ENCODE measurements at regions not wholly inside any gene's neighbourhood (a gene's known extent, or its start where the extent isn't known, plus 50 kb on each side); places are given as distances from the start of the nearest gene placed in this dataset.
A peak's percentile ranks its signal among the peaks of the same experiment; 100 is the strongest.

DNA sequence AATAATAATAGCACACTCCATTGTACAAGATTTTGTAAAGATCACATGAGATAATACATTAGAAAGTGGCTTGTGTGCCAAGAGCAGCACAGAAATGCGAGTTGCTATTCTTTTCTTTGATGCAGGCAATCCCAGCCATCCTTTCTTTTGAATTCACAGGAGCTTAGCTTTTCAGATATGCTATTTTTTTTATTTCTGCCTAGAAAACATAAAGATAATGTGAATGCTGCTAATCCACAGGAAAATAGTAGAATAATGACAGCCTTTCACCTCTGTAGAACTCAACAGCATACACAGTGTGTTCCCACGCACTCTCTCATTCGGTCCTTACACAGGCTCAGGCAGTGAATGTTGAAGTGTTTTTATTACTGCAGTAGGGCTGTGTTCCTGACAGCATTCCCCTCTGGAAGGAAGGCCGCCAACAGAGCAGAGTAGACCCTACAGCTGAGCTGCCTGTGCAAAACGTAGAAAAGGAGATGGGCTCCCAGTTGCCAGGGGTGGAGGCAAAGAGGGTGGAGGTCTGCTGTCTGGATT, 138.8 kb upstream of the TAPT1 start:
- DNase-seq (ENCODE audit: low spot score), result no peak

- no peak for DNase-seq (ENCODE audit: low spot score)
Measured at GRCh38 chr4:16360694-16361262, 134.5 kb upstream of the TAPT1 start.

DNA sequence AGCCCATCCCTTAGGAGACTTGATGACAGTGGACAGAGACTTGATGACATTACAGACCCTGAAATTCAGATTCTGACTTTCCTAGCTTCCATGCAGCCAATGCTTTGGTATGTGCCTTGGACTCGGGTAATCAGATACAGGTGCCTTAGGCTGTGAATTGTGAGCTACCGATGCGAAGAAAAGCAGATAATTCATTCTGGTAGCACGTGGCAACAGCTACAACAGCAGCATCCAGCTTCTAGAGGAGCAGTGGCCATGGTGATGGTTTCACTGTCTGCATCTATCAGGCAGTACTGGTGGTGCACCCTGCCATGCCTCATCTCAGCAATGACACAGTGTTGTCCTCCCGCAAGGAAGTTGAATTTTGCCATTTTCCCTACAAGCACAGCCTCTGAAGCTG, 126.9 kb upstream of the TAPT1 start:
- DNase-seq (ENCODE audit: low spot score), result no peak

DNA sequence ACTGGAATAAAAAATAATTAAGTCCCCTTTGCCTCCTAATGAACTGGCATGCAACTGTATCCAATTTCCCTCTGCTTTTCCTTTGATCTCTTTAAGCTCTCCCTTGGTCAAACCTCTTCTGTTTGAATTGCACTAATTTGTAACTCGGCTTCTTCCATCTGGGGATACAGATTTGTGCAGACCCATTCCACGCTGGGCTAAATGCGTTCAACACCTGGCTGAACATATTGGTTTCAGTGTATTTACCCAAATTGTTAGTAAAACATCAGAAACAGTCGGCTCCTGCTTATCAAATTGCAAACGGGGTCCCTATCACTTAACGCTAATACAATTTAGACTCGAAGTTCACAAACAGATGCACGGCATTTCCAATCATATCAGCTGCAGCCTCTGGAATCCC, 124.9 kb upstream of the TAPT1 start:
- DNase-seq (ENCODE audit: low spot score), result no peak

DNA sequence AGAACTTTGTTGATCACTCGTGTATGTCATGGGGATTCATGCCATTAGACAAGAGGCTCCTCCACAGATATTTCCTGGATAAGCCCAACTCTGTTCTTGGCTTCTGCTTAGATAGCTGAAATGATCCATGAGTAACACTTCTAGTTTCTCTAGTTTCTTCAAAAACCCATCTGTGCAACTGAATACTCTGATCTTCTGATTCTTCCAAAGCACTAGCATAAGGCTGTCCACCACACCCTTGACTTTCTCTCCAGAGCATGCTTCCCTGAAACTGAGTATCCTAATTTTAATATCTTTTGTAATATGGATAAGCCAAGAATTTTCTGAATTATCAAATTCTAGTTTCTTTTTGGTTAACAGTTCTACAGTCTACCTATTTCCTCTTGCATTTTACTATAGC, 118.6 kb upstream of the TAPT1 start:
- DNase-seq (ENCODE audit: low spot score), result no peak

DNA sequence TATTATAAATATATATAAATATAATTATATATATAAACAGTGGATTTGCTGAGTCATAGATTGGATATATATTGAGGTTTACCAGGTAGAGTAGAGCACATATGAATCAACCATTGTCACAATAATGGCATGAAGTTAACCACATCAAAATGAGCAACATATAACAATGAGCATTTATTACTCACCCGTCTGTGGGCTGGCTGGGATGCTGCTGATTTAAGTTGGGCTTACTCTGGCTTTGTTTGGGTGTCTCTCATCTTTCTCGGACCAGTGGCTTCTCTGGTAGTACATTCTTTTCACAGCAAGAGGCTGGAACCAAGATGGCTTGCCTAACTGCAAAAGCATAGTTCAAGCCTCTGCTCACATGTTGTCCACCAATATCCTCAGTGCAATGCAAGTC, 111.7 kb upstream of the TAPT1 start:
- DNase-seq (ENCODE audit: low spot score), result peak; percentile 95

- no peak for DNase-seq (ENCODE audit: low spot score)
Measured at GRCh38 chr4:16334601-16335000, 108.3 kb upstream of the TAPT1 start.

DNA sequence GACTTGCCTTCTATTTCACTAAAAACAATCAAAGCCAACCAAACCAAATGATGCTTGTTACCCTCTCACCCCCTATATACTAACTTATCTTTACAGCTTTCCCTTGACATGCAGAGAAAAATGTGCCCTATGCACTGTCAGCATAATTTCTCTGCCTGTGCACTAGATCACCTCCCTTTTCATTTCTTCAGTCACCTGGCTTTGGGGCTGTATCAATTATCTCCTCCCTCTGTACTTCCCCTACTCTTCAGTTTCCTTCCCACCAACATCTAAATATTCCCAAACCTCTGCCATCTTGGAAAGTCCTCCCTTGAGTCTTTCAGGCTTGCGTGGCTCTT, 103.5 kb upstream of the TAPT1 start:
- no peak for DNase-seq (ENCODE audit: low spot score)

DNA sequence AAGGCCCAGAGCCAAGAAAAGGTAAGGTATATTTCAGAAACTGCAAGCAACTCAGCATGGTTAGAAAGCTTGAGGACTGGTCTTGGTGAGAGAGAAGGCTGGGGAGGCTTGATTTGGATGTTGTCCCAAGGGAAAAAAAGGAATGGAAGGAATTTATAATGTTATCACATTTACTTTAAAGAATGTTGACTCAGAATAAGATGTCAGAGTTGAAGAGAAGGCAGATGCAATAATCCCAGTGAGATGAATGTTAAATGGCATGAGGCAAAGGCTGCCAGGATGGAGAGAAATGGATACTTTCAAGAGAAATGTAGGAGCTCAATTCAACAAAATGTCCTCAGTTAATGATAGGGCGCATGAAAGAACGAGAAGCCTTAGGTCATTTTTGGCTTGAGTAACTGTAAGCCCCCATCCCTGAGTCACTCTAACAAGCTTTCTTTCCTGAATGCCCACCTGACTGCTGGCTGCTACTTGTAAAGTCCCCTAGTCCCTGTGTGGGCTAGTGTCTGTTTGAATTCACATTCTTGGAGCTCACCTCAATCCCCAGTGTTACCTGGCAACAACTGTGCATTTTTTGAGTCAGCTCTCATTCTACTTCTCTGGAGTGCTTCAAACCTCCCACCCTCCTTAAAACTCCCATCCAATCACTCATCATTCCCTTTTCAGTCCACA, 103.0 kb upstream of the TAPT1 start:
- no peak for DNase-seq (ENCODE audit: low spot score)

DNA sequence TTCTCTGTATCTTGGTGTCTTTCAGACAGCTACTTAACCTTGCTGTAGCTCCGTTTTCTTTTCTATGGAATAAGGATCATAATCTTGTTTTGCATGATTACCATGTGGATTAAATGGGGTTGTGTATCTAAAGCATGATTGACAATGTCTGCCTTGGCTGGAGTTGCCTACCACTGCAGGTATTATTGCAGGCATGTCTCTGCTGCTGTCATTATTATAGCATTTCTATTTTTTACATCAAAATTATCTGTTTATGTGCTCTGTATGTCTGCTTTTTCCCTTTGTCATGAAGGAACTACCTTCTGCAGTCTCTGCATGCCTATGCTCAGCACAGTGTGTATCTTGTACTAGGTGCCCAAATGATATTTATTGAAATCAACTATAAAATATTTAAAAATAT, 95.9 kb upstream of the TAPT1 start:
- DNase-seq (ENCODE audit: low spot score), result no peak

DNA sequence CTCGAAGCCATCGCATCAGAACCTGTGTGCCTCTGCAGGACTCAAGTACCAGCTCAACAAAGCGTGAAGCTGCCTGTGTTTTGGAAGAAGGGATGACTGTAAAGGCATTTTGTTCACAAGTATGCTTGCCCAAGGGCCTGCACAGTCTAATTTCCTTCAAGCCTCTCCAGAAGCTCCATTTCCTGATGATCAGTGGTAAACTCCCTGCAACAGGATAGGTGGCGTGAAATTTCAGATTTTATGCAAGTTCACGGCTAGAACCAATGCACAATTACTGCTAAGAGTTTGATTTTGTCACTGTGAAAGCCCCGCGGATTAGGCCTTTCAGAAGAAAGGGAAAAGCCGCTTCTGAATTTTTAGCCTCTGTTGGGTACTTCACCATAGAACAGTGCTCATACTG, 89.2 kb upstream of the TAPT1 start:
- no peak for DNase-seq (ENCODE audit: low spot score)

GRCh38 chr4:16310606-16311005, 84.3 kb upstream of the TAPT1 start:
- DNase-seq (ENCODE audit: low spot score), result no peak

DNA sequence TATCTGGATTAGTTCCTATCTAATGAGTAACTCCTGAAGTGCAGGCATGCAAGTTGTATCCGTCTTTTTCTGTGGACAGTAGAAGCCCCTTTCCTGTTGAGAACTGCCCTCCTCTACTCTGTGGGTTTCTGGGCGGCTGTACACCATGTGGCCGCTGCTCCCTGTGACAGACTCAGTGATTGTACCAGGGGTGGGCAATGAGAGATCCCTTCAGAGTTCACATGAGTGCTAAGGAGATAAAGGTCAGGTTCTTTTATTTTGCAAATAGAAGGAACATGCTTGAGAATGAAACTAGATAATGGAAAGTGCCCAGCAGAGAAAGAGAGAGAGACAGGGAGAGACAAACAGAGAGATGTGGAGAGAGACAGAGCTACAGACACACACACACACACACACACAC, 76.4 kb upstream of the TAPT1 start:
- no peak for DNase-seq (ENCODE audit: low spot score)

GRCh38 chr4:16297003-16297402, 70.7 kb upstream of the TAPT1 start:
- no peak for DNase-seq (ENCODE audit: low spot score)

DNA sequence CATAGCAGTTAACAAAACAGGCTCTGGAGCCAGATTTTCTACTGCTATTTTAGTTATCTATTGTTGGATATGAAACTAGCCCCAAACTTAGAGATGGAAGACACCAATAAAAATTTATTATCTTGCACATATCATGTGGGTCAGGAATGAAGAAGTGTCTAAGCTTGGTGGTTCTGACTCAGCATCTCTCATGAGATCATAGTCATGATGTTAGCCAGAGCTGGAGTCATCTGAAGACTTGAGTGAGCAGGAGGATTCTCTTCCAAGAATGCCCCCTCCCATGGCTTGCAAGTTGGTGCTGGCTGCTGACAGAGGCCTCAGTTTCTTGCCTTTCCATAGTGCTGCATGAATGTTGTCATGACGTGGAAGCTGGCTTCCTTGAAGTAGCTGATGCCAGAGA, 68.2 kb upstream of the TAPT1 start:
- no peak for DNase-seq (ENCODE audit: low spot score)

DNA sequence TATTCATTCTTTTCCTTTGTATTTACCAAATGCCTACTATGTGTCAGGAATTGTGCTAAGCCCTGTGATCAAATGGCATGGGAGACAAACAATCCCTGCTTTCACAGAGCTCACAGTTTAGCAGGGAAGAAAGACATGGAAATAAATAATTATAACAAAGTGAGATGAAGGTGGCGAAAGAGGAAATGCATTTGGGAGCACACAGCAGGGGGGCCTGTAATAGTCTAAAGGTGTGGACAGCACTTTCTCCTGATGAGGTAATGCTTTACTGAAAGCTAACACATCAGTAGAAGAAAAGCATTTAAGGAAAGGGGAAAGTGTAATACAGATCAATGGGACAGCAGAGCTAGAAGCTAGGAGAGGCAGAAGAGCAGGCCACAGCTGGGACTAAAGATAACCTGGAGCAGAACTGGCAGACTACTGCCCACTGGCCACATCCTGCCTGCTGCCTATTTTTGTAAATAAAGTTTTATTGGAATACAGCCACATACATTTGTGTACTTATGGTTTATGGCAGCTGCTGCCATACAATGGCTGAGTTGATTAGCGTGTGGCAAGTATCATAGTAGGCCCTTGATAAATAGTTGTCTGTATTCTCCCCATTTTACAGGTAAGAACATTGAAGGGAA, 67.1 kb upstream of the TAPT1 start:
- DNase-seq (ENCODE audit: low spot score), result no peak

DNA sequence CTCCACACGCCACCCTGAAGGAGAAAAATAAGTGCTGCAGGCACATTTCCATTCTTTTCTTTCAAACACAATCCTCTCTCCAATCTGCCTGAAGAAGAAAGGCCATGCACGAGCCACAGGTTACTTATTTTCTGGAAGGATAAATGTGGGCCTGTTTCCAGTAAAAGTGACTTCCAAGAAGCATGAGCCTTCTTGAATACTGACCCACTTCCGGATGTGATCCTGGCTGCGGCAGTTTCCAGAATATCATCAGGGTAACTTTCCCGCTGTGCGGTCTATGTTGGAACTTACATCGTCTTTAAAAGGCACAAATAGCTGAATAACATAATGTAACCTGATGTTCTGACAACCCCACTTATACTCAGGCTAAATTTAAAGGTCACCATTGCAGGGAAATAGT, 66.3 kb upstream of the TAPT1 start:
- DNase-seq (ENCODE audit: low spot score), result no peak

- DNase-seq (ENCODE audit: low spot score), result no peak
Measured at GRCh38 chr4:16290681-16291420, 64.6 kb upstream of the TAPT1 start.

DNA sequence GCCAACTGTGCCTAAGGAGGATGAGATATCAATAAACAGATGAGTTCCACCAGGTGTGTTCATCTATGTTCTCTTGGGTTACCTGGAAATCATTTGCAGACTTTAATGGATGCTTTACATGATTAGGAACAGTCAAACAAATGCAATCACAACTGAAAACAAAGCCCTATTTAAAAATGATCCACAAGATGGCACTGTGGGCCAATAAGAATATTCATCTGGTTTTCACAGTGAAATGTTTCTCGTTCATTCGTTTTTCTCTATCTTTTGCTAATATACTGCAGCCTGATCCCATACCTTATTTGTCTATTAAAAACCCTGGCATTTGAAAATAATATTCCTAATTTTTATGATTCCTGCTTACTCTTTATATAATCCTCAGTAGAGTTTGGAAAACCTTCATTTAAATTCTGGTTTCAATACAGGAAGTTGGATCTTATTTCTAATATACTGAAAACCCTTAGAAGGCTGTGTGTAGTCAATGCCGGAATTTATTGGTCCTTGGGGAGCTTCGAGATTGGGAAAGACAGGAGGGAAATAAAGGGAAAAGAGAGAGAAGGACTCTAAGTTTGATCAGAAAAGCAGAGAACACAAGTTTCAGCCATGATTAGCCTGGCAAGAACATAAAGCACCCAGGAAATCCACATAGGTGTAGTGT, 63.8 kb upstream of the TAPT1 start:
- DNase-seq (ENCODE audit: low spot score), result peak; percentile 33

DNA sequence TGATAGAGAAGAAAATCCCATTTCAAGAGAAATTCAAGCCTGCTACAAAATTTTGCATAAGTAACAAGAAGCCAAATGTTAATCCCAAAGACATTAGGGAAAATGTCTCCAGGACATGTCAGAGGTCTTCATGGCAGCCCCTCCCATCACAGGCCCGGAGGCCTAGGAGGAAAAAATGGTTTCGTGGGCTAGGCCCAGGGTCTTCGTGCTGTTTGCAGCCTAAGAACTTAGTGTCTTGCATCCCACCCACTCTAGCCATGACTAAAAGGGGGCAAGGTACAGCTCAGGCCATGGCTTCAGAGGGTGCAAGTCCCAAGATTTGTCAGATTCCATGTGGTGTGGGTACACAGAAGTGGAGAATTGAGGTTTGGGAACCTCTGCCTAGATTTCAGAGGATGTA, 57.8 kb upstream of the TAPT1 start:
- no peak for DNase-seq (ENCODE audit: low spot score)

DNA sequence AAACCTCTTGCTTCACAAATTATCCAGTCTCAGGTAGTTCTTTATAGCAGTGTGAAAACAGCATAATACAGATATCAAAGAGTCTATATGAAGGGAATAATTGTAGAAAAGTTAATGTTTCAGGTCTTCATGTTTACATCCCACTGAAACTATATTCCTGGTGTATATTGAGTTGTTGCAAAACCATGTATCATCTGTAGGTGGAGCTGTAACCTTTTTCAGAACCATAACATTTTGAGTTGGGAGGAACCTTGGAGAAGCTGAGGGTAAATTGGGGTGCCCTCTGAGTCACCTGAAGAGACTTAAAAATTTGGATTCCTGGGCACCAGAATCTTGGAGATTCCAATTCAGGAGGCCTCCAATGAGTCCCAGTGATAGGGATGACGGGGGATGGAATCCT, 51.9 kb upstream of the TAPT1 start:
- DNase-seq (ENCODE audit: low spot score), result no peak

Data from SW480 (cell line).